ENCODE measurements at regions not wholly inside any gene's neighbourhood (a gene's known extent, or its start where the extent isn't known, plus 50 kb on each side); places are given as distances from the start of the nearest gene placed in this dataset.

GRCh38 chr15:87661454-87662355 lies 594.8 kb downstream of the NTRK3 start:
- Histone ChIP-seq H3K9me3 (no peaks in the 10 kb centered on the region), H3K36me3 (replicated peaks in 1 of 2; ENCODE audit: insufficient read depth in 1 of 2, low read depth in 2 of 2) (no peaks in the 10 kb centered on the region), H3K4me3 (no peak overlapping the region), H3K27ac (no peak overlapping the region), H3K4me1 (no peaks in the 10 kb centered on the region), H3K27me3 (no peaks in the 10 kb centered on the region)
- no peak for ATAC-seq
- 47 to 71% methylated on average over 3 of the region's 3 CpGs for WGBS, 2 donors
- intact Hi-C loops (cut with DNase I), result no loop called here
- TF ChIP-seq POLR2A (IDR thresholded peaks at IDR 0.05) (no peak), CTCF (IDR thresholded peaks at IDR 0.05) (no peak)
- DNase-seq, result no peak

- 58 to 65% methylated on average over 2 of the region's 2 CpGs for WGBS, 2 donors
- Histone ChIP-seq H3K4me1 (no peaks in the 10 kb centered on the region), H3K9me3 (no peaks in the 10 kb centered on the region), H3K4me3 (no peak overlapping the region), H3K36me3 (replicated peaks in 1 of 2; ENCODE audit: insufficient read depth in 1 of 2, low read depth in 2 of 2) (no peaks in the 10 kb centered on the region), H3K27me3 (no peaks in the 10 kb centered on the region), H3K27ac (no peak overlapping the region)
- no peak for TF ChIP-seq CTCF (IDR thresholded peaks at IDR 0.05)
- TF ChIP-seq POLR2A (IDR thresholded peaks at IDR 0.05), result no peak
- DNase-seq, result no peak
- intact Hi-C loops (cut with DNase I), result no loop called here
- no peak for ATAC-seq
Observed at GRCh38 chr15:87660251-87661129, 596.0 kb downstream of the NTRK3 start.

GRCh38 chr15:87656372-87656771 lies 600.2 kb downstream of the NTRK3 start:
- H3K27me3 ChIP-seq, result no peaks in the 10 kb centered on the region
- H3K4me1 ChIP-seq, result no peaks in the 10 kb centered on the region
- no peak overlapping the region for H3K4me3 ChIP-seq
- intact Hi-C loops (cut with DNase I), result no loop called here
- H3K36me3 ChIP-seq (replicated peaks in 1 of 2; ENCODE audit: insufficient read depth in 1 of 2, low read depth in 2 of 2), result no peaks in the 10 kb centered on the region
- ATAC-seq (no peak), DNase-seq (no peak)
- WGBS, 2 donors, result 36 to 57% methylated on average over 1 of the region's 1 CpG
- no peak overlapping the region for H3K27ac ChIP-seq
- TF ChIP-seq CTCF (IDR thresholded peaks at IDR 0.05), result no peak
- no peak for TF ChIP-seq POLR2A (IDR thresholded peaks at IDR 0.05)
- H3K9me3 ChIP-seq, result no peaks in the 10 kb centered on the region

GRCh38 chr15:87653646-87654045 lies 602.9 kb downstream of the NTRK3 start:
- ATAC-seq (no peak), DNase-seq (no peak)
- intact Hi-C loops (cut with DNase I), result no loop called here
- H3K4me1 ChIP-seq, result no peaks in the 10 kb centered on the region
- H3K4me3 ChIP-seq, result no peak overlapping the region
- no peaks in the 10 kb centered on the region for H3K36me3 ChIP-seq (replicated peaks in 1 of 2; ENCODE audit: insufficient read depth in 1 of 2, low read depth in 2 of 2)
- 61 to 68% methylated on average over 1 of the region's 1 CpG for WGBS, 2 donors
- H3K27me3 ChIP-seq, result no peaks in the 10 kb centered on the region
- TF ChIP-seq CTCF (IDR thresholded peaks at IDR 0.05), result no peak
- TF ChIP-seq POLR2A (IDR thresholded peaks at IDR 0.05), result no peak
- no peaks in the 10 kb centered on the region for H3K9me3 ChIP-seq
- H3K27ac ChIP-seq, result no peak overlapping the region

Data from body of pancreas (tissue), 4 donors.